ENCODE measurements at regions not wholly inside any gene's neighbourhood (a gene's known extent, or its start where the extent isn't known, plus 50 kb on each side); places are given as distances from the start of the nearest gene placed in this dataset.
"Not testable (repeated sequence)": the region's sequence is repeated elsewhere in the genome, so short reads cannot be mapped to it uniquely, and the experiment has no call there.

- no peak overlapping the region for H2AFZ ChIP-seq (ENCODE audit: low read depth, low read length, severe bottlenecking)
- H4K20me1 ChIP-seq (ENCODE audit: low read depth, low read length), result no peaks in the 10 kb centered on the region
- H3K36me3 ChIP-seq (ENCODE audit: low read length), result no peaks in the 10 kb centered on the region
- no peak overlapping the region for H3K9ac ChIP-seq (ENCODE audit: low read length)
- no peak overlapping the region for H3K4me2 ChIP-seq (ENCODE audit: low read depth, low read length, poor library complexity, severe bottlenecking)
- H3F3A ChIP-seq (ENCODE audit: insufficient read depth), result no peaks in the 10 kb centered on the region
- H3K27me3 ChIP-seq (ENCODE audit: low read length), result no peaks in the 10 kb centered on the region
- H3K9me3 ChIP-seq (ENCODE audit: insufficient read depth, low read length), result no peaks in the 10 kb centered on the region
- no peaks in the 10 kb centered on the region for H3K9me2 ChIP-seq (replicated peaks; ENCODE audit: insufficient read depth, low read length)
- no peaks in the 10 kb centered on the region for H3K79me2 ChIP-seq (ENCODE audit: insufficient read depth, low read length)
- H3K27ac ChIP-seq (ENCODE audit: low read depth, low read length), result no peak overlapping the region
- TF ChIP-seq CTCF (IDR thresholded peaks at IDR 0.05; ENCODE audit: insufficient read depth, low read length, poor library complexity, severe bottlenecking), result no peak
- TF ChIP-seq EZH2phosphoT487 (conservative IDR thresholded peaks at IDR 0.05; ENCODE audit: low read length), result no peak
- H3K4me3 ChIP-seq (ENCODE audit: insufficient read depth, low read length, poor library complexity, severe bottlenecking), result no peak overlapping the region
Observed at GRCh38 chr1:14415396-14415795, 183.1 kb upstream of the KAZN start.

- not testable (repeated sequence) for H3K27ac ChIP-seq (ENCODE audit: low read depth, low read length); H3K36me3 ChIP-seq (ENCODE audit: low read length); H2AFZ ChIP-seq (ENCODE audit: low read depth, low read length, severe bottlenecking); H3K27me3 ChIP-seq (ENCODE audit: low read length); H3F3A ChIP-seq (ENCODE audit: insufficient read depth); H3K9me3 ChIP-seq (ENCODE audit: insufficient read depth, low read length); H3K9ac ChIP-seq (ENCODE audit: low read length); H3K79me2 ChIP-seq (ENCODE audit: insufficient read depth, low read length); H3K4me2 ChIP-seq (ENCODE audit: low read depth, low read length, poor library complexity, severe bottlenecking); H3K4me3 ChIP-seq (ENCODE audit: insufficient read depth, low read length, poor library complexity, severe bottlenecking); H3K9me2 ChIP-seq (replicated peaks; ENCODE audit: insufficient read depth, low read length); H4K20me1 ChIP-seq (ENCODE audit: low read depth, low read length)
Observed at GRCh38 chr1:14419778-14420218, 178.7 kb upstream of the KAZN start.

GRCh38 chr1:14420686-14421085 is 177.8 kb upstream of the KAZN start:
- Histone ChIP-seq H3K36me3 (ENCODE audit: low read length) (no peaks in the 10 kb centered on the region), H3K27me3 (ENCODE audit: low read length) (no peaks in the 10 kb centered on the region), H3K4me2 (ENCODE audit: low read depth, low read length, poor library complexity, severe bottlenecking) (no peak overlapping the region), H3K9me2 (replicated peaks; ENCODE audit: insufficient read depth, low read length) (no peaks in the 10 kb centered on the region), H3K27ac (ENCODE audit: low read depth, low read length) (no peak overlapping the region), H4K20me1 (ENCODE audit: low read depth, low read length) (no peaks in the 10 kb centered on the region), H3K9me3 (ENCODE audit: insufficient read depth, low read length) (no peaks in the 10 kb centered on the region), H3K9ac (ENCODE audit: low read length) (no peak overlapping the region), H2AFZ (ENCODE audit: low read depth, low read length, severe bottlenecking) (no peak overlapping the region), H3K79me2 (ENCODE audit: insufficient read depth, low read length) (no peaks in the 10 kb centered on the region), H3K4me3 (ENCODE audit: insufficient read depth, low read length, poor library complexity, severe bottlenecking) (no peak overlapping the region), H3F3A (ENCODE audit: insufficient read depth) (no peaks in the 10 kb centered on the region)
- no peak for TF ChIP-seq EZH2phosphoT487 (conservative IDR thresholded peaks at IDR 0.05; ENCODE audit: low read length)
- no peak for TF ChIP-seq CTCF (IDR thresholded peaks at IDR 0.05; ENCODE audit: insufficient read depth, low read length, poor library complexity, severe bottlenecking)

GRCh38 chr1:14421295-14421976 is 177.0 kb upstream of the KAZN start:
- H2AFZ ChIP-seq (ENCODE audit: low read depth, low read length, severe bottlenecking), result no peak overlapping the region
- H3K4me3 ChIP-seq (ENCODE audit: insufficient read depth, low read length, poor library complexity, severe bottlenecking), result no peak overlapping the region
- no peak overlapping the region for H3K4me2 ChIP-seq (ENCODE audit: low read depth, low read length, poor library complexity, severe bottlenecking)

More at GRCh38 chr1:14421295-14421976, 177.0 kb upstream of the KAZN start:
- H3K9me3 ChIP-seq (ENCODE audit: insufficient read depth, low read length), result no peaks in the 10 kb centered on the region
- no peaks in the 10 kb centered on the region for H3F3A ChIP-seq (ENCODE audit: insufficient read depth)
- no peak overlapping the region for H3K27ac ChIP-seq (ENCODE audit: low read depth, low read length)
- no peaks in the 10 kb centered on the region for H4K20me1 ChIP-seq (ENCODE audit: low read depth, low read length)
- no peaks in the 10 kb centered on the region for H3K27me3 ChIP-seq (ENCODE audit: low read length)
- H3K9me2 ChIP-seq (replicated peaks; ENCODE audit: insufficient read depth, low read length), result no peaks in the 10 kb centered on the region
- no peaks in the 10 kb centered on the region for H3K36me3 ChIP-seq (ENCODE audit: low read length)
- H3K9ac ChIP-seq (ENCODE audit: low read length), result no peak overlapping the region
- H3K79me2 ChIP-seq (ENCODE audit: insufficient read depth, low read length), result no peaks in the 10 kb centered on the region
- TF ChIP-seq CTCF (IDR thresholded peaks at IDR 0.05; ENCODE audit: insufficient read depth, low read length, poor library complexity, severe bottlenecking), result no peak
- no peak for TF ChIP-seq EZH2phosphoT487 (conservative IDR thresholded peaks at IDR 0.05; ENCODE audit: low read length)

Measured in SU-DHL-6 (cell line).